WTC11 (cell line): ENCODE measurements at regions not wholly inside any gene's neighbourhood (a gene's known extent, or its start where the extent isn't known, plus 50 kb on each side); places are given as distances from the start of the nearest gene placed in this dataset.

Experiments used
- ATAC-seq: fragments of 200-7000 bp; cut with Tn5 transposase; 2 replicates; pipeline ENCODE4 v1.10.0; 2021; ENCODE audit warnings: mild to moderate bottlenecking, moderate library complexity
- CTCF ChIA-PET: fragments of 300-600 bp; sonication (Branson Sonifier 250); formaldehyde crosslinking; loops from one replicate; lab custom pipeline; 2021; ENCODE audit warnings: antibody characterized with exemption; lab: Charles Lee
- POLR2A ChIA-PET: fragments of 350-600 bp; sonication (Branson Sonifier 250); formaldehyde crosslinking; loops from one replicate; lab custom pipeline; 2021; ENCODE audit warnings: antibody characterized with exemption; lab: Charles Lee
- DNase-seq: peaks from one replicate; pipeline ENCODE4 v3.0.0; 2021; ENCODE audit warnings: low spot score
- H3K27ac Mint-ChIP-seq: 2 replicates; pipeline ENCODE4 v1.8.0; 2021; ENCODE audit warnings: mixed read lengths
- H3K27me3 Mint-ChIP-seq: 2 replicates; pipeline ENCODE4 v1.8.0; 2021; ENCODE audit warnings: low read depth, mild to moderate bottlenecking, moderate library complexity, mixed read lengths
- H3K36me3 Mint-ChIP-seq: 2 replicates; pipeline ENCODE4 v1.8.0; 2021; ENCODE audit warnings: mixed read lengths
- H3K4me1 Mint-ChIP-seq: 2 replicates; pipeline ENCODE4 v1.8.0; 2022; ENCODE audit warnings: mixed read lengths
- H3K4me3 Mint-ChIP-seq: 2 replicates; pipeline ENCODE4 v1.8.0; 2021; ENCODE audit warnings: mild to moderate bottlenecking, moderate library complexity, mixed read lengths
- H3K9me3 Mint-ChIP-seq: 2 replicates; pipeline ENCODE4 v1.8.0; 2021; ENCODE audit warnings: mixed read lengths
- ESRRA ChIP-seq: sonication (generic); formaldehyde crosslinking; IDR thresholded peaks from 2 replicates; pipeline ENCODE4 v1.8.1; 2022; ENCODE audit warnings: mild to moderate bottlenecking, missing genetic modification reagents, borderline replicate concordance
- FOXJ3 ChIP-seq: sonication (generic); formaldehyde crosslinking; IDR thresholded peaks from 2 replicates; pipeline ENCODE4 v1.9.0; 2021; ENCODE audit warnings: missing genetic modification reagents, mild to moderate bottlenecking, borderline replicate concordance
- HMGA2 ChIP-seq: fragments of 250-450 bp; sonication (Bioruptor Pico); IDR thresholded peaks from 2 replicates; pipeline ENCODE4 v1.4.0; 2021; ENCODE audit warnings: mild to moderate bottlenecking, moderate library complexity
- MXD4 ChIP-seq: fragments of 250-450 bp; sonication (Bioruptor Pico); IDR thresholded peaks from 2 replicates; pipeline ENCODE4 v1.8.0; 2021; ENCODE audit warnings: mild to moderate bottlenecking, moderate library complexity, borderline replicate concordance
- MYBL2 ChIP-seq: sonication (generic); formaldehyde crosslinking; IDR thresholded peaks from 2 replicates; pipeline ENCODE4 v1.8.1; 2023; ENCODE audit warnings: mild to moderate bottlenecking, moderate library complexity, missing genetic modification reagents
- NFATC4 ChIP-seq: fragments of 250-450 bp; sonication (Bioruptor Pico); IDR thresholded peaks from 2 replicates; pipeline ENCODE4 v1.9.0; 2021; ENCODE audit warnings: mild to moderate bottlenecking
- RELA ChIP-seq: sonication (generic); formaldehyde crosslinking; IDR thresholded peaks from 2 replicates; pipeline ENCODE4 v1.8.1; 2022; ENCODE audit warnings: missing genetic modification reagents, mild to moderate bottlenecking, borderline replicate concordance
- SMAD3 ChIP-seq: sonication (generic); formaldehyde crosslinking; IDR thresholded peaks from 2 replicates; pipeline ENCODE4 v1.8.0; 2022; ENCODE audit warnings: missing genetic modification reagents, mild to moderate bottlenecking, borderline replicate concordance
- ZNF317 ChIP-seq: sonication (generic); formaldehyde crosslinking; IDR thresholded peaks from 2 replicates; pipeline ENCODE4 v1.8.1; 2023; ENCODE audit warnings: low read depth, mild to moderate bottlenecking, moderate library complexity, missing genetic modification reagents, borderline replicate concordance
- ZNF416 ChIP-seq: fragments of 250-450 bp; sonication (Bioruptor Pico); IDR thresholded peaks from 2 replicates; pipeline ENCODE4 v1.9.0; 2021; ENCODE audit warnings: mild to moderate bottlenecking, inconsistent platforms
- ZNF671 ChIP-seq: fragments of 250-450 bp; sonication (Bioruptor Pico); IDR thresholded peaks from 2 replicates; pipeline ENCODE4 v1.8.0; 2021; ENCODE audit warnings: mild to moderate bottlenecking
- TF ChIP-seq, protein P1 (sequence below): fragments of 250-450 bp; sonication (Bioruptor Pico); conservative IDR thresholded peaks from 2 replicates; pipeline ENCODE4 v1.9.0; 2021; ENCODE audit warnings: mild to moderate bottlenecking
- TF ChIP-seq, protein P2 (sequence below): fragments of 250-450 bp; sonication (Bioruptor Pico); IDR thresholded peaks from 2 replicates; pipeline ENCODE4 v1.8.0; 2021; ENCODE audit warnings: mild to moderate bottlenecking
- TF ChIP-seq, protein P3 (sequence below): fragments of 250-450 bp; sonication (Bioruptor Pico); IDR thresholded peaks from 2 replicates; pipeline ENCODE4 v1.9.0; 2021; ENCODE audit warnings: mild to moderate bottlenecking
- TF ChIP-seq, protein P4 (sequence below): sonication (generic); formaldehyde crosslinking; IDR thresholded peaks from 2 replicates; pipeline ENCODE4 v1.8.0; 2022; ENCODE audit warnings: mild to moderate bottlenecking, missing genetic modification reagents
- TF ChIP-seq, protein P5 (sequence below): fragments of 250-450 bp; sonication (Bioruptor Pico); IDR thresholded peaks from 2 replicates; pipeline ENCODE4 v1.9.0; 2021; ENCODE audit warnings: mild to moderate bottlenecking, borderline replicate concordance
- TF ChIP-seq, protein P6 (sequence below): fragments of 250-450 bp; sonication (Bioruptor Pico); IDR thresholded peaks from 2 replicates; pipeline ENCODE4 v1.9.0; 2021; ENCODE audit warnings: moderate library complexity, mild to moderate bottlenecking, inconsistent platforms, borderline replicate concordance

DNA sequence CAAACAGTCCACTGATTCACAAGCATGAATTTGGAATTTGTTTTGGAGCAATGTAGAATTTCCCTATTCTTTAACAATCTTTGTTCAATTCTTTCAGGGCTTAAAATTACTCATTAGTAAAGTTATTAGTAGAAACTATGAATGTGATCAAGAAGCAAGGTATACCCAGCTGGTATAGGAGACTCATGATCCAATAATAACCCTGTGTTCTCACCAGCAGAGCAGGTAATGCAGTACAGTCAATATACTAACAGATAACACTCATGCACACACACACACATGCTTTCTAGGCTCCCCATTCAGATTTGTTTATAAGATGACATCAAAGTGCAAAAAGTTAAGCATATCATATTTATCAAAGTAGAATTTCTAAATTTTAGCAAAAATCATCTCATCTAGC lies 445.2 kb downstream of the ELAVL2 start:
- no peak overlapping the region for H3K27ac Mint-ChIP-seq
- peaks cover 15% of the 10 kb centered on the region for H3K36me3 Mint-ChIP-seq
- H3K27me3 Mint-ChIP-seq, result no peaks in the 10 kb centered on the region; the same call in 1 of the 2 replicates
- POLR2A ChIA-PET, result no interaction called here
- H3K9me3 Mint-ChIP-seq, result peaks cover 32% of the 10 kb centered on the region
- TF ChIP-seq FOXJ3 (CRISPR knock-in tag) (no peak), MYBL2 (CRISPR knock-in tag) (no peak), RELA (no peak), ESRRA (CRISPR knock-in tag) (no peak), HMGA2 (CRISPR knock-in tag) (no peak), ZNF317 (no peak)
- TF ChIP-seq, protein P1, sequence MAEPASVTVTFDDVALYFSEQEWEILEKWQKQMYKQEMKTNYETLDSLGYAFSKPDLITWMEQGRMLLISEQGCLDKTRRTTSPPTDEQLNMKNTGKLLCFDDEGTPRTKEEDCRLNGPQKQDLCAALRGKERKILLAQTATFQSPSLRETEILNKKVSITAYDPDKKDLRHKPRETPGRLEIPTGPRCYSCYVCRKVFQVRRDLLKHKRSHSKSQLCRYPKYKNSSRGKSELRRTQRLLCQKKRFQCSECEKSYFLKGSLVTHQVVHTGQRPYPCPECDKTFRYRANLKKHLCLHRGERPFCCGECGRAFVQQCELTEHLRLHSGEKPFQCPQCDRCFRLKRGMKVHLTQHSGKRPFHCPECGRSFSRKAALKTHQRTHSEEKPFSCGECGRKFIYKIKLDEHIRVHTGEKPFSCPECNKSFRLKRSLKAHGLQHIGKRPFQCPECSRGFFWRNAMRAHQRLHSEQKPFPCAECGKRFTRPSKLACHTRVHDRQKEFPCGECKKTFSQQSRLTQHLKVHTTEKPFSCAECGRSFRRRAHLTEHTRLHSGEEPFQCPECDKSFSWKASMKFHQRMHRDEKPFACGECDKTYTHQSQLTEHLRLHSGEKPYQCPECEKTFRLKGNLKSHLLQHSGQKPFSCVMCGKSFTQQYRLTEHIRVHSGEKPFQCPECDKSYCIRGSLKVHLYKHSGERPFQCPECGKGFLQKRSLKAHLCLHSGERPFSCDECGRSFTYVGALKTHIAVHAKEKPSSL, result no peak
- TF ChIP-seq, protein P2, sequence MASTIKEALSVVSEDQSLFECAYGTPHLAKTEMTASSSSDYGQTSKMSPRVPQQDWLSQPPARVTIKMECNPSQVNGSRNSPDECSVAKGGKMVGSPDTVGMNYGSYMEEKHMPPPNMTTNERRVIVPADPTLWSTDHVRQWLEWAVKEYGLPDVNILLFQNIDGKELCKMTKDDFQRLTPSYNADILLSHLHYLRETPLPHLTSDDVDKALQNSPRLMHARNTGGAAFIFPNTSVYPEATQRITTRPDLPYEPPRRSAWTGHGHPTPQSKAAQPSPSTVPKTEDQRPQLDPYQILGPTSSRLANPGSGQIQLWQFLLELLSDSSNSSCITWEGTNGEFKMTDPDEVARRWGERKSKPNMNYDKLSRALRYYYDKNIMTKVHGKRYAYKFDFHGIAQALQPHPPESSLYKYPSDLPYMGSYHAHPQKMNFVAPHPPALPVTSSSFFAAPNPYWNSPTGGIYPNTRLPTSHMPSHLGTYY, result no peak
- TF ChIP-seq, protein P3, sequence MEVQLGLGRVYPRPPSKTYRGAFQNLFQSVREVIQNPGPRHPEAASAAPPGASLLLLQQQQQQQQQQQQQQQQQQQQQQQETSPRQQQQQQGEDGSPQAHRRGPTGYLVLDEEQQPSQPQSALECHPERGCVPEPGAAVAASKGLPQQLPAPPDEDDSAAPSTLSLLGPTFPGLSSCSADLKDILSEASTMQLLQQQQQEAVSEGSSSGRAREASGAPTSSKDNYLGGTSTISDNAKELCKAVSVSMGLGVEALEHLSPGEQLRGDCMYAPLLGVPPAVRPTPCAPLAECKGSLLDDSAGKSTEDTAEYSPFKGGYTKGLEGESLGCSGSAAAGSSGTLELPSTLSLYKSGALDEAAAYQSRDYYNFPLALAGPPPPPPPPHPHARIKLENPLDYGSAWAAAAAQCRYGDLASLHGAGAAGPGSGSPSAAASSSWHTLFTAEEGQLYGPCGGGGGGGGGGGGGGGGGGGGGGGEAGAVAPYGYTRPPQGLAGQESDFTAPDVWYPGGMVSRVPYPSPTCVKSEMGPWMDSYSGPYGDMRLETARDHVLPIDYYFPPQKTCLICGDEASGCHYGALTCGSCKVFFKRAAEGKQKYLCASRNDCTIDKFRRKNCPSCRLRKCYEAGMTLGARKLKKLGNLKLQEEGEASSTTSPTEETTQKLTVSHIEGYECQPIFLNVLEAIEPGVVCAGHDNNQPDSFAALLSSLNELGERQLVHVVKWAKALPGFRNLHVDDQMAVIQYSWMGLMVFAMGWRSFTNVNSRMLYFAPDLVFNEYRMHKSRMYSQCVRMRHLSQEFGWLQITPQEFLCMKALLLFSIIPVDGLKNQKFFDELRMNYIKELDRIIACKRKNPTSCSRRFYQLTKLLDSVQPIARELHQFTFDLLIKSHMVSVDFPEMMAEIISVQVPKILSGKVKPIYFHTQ, result no peak
- TF ChIP-seq, protein P4, sequence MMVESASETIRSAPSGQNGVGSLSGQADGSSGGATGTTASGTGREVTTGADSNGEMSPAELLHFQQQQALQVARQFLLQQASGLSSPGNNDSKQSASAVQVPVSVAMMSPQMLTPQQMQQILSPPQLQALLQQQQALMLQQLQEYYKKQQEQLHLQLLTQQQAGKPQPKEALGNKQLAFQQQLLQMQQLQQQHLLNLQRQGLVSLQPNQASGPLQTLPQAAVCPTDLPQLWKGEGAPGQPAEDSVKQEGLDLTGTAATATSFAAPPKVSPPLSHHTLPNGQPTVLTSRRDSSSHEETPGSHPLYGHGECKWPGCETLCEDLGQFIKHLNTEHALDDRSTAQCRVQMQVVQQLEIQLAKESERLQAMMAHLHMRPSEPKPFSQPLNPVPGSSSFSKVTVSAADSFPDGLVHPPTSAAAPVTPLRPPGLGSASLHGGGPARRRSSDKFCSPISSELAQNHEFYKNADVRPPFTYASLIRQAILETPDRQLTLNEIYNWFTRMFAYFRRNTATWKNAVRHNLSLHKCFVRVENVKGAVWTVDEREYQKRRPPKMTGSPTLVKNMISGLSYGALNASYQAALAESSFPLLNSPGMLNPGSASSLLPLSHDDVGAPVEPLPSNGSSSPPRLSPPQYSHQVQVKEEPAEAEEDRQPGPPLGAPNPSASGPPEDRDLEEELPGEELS (CRISPR knock-in tag), result no peak
- no peak overlapping the region for H3K4me3 Mint-ChIP-seq
- DNase-seq (no peak), ATAC-seq (no peak)
- peaks cover 14% of the 10 kb centered on the region for H3K4me1 Mint-ChIP-seq
- CTCF ChIA-PET, result no interaction called here

DNA sequence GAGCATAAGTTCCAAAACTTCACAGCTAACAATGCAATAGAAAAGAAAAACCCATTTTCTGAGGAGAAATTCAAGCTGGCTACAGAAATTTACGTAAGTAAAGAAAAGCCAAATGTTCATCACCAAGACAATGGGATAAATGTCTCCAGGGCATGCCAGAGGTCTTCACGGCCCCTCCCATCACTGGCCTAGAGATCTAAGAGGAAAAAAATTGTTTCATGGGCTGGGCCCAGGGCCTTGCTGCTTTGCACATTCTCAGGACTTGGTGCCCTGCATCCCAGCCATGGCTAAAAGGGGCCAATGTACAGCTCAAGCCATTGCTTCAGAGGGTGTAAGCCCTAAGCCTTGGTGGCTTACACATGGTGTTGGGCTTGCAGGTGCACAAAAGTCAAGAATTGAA lies 443.6 kb downstream of the ELAVL2 start:
- peaks cover 14% of the 10 kb centered on the region for H3K4me1 Mint-ChIP-seq
- H3K36me3 Mint-ChIP-seq, result peaks cover 15% of the 10 kb centered on the region
- POLR2A ChIA-PET, result no interaction called here
- no peaks in the 10 kb centered on the region; the same call in 1 of the 2 replicates for H3K27me3 Mint-ChIP-seq
- H3K27ac Mint-ChIP-seq, result no peak overlapping the region
- peaks cover 32% of the 10 kb centered on the region for H3K9me3 Mint-ChIP-seq
- H3K4me3 Mint-ChIP-seq, result no peak overlapping the region
- peak; percentile 78 for ATAC-seq
- no peak for DNase-seq
- CTCF ChIA-PET, result no interaction called here
- no peak for TF ChIP-seq ZNF416
- no peak for TF ChIP-seq ZNF671
- no peak for TF ChIP-seq SMAD3 (CRISPR knock-in tag)
- TF ChIP-seq, protein P3, result no peak
- no peak for TF ChIP-seq NFATC4 (CRISPR knock-in tag)
- TF ChIP-seq, protein P5, sequence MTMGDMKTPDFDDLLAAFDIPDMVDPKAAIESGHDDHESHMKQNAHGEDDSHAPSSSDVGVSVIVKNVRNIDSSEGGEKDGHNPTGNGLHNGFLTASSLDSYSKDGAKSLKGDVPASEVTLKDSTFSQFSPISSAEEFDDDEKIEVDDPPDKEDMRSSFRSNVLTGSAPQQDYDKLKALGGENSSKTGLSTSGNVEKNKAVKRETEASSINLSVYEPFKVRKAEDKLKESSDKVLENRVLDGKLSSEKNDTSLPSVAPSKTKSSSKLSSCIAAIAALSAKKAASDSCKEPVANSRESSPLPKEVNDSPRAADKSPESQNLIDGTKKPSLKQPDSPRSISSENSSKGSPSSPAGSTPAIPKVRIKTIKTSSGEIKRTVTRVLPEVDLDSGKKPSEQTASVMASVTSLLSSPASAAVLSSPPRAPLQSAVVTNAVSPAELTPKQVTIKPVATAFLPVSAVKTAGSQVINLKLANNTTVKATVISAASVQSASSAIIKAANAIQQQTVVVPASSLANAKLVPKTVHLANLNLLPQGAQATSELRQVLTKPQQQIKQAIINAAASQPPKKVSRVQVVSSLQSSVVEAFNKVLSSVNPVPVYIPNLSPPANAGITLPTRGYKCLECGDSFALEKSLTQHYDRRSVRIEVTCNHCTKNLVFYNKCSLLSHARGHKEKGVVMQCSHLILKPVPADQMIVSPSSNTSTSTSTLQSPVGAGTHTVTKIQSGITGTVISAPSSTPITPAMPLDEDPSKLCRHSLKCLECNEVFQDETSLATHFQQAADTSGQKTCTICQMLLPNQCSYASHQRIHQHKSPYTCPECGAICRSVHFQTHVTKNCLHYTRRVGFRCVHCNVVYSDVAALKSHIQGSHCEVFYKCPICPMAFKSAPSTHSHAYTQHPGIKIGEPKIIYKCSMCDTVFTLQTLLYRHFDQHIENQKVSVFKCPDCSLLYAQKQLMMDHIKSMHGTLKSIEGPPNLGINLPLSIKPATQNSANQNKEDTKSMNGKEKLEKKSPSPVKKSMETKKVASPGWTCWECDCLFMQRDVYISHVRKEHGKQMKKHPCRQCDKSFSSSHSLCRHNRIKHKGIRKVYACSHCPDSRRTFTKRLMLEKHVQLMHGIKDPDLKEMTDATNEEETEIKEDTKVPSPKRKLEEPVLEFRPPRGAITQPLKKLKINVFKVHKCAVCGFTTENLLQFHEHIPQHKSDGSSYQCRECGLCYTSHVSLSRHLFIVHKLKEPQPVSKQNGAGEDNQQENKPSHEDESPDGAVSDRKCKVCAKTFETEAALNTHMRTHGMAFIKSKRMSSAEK, result no peak
- TF ChIP-seq, protein P6, sequence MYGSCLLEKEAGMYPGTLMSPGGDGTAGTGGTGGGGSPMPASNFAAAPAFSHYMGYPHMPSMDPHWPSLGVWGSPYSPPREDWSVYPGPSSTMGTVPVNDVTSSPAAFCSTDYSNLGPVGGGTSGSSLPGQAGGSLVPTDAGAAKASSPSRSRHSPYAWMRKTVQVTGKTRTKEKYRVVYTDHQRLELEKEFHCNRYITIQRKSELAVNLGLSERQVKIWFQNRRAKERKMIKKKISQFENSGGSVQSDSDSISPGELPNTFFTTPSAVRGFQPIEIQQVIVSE, result no peak
- no peak for TF ChIP-seq MXD4 (CRISPR knock-in tag)
